Osteocyte (in vitro differentiated cells): ENCODE measurements at regions not wholly inside any gene's neighbourhood (a gene's known extent, or its start where the extent isn't known, plus 50 kb on each side); places are given as distances from the start of the nearest gene placed in this dataset.

Experiments used
- DNase-seq: peaks from one replicate; pipeline ENCODE4 v3.0.0; 2021; ENCODE audit warnings: mixed read lengths; ENCODE audit not compliant: unreplicated experiment; ENCODE audit errors: extremely low spot score
- H3K27ac Mint-ChIP-seq: one replicate; pipeline ENCODE4 v1.8.0; 2021; ENCODE audit warnings: mild to moderate bottlenecking, mixed read lengths; ENCODE audit not compliant: unreplicated experiment
- H3K27me3 Mint-ChIP-seq: one replicate; pipeline ENCODE4 v1.8.0; 2021; ENCODE audit warnings: mixed read lengths; ENCODE audit not compliant: unreplicated experiment
- H3K36me3 Mint-ChIP-seq: one replicate; pipeline ENCODE4 v1.8.0; 2021; ENCODE audit warnings: mixed read lengths; ENCODE audit not compliant: unreplicated experiment
- H3K4me1 Mint-ChIP-seq: one replicate; pipeline ENCODE4 v1.8.0; 2021; ENCODE audit warnings: mixed read lengths; ENCODE audit not compliant: unreplicated experiment
- H3K4me3 Mint-ChIP-seq: one replicate; pipeline ENCODE4 v1.8.0; 2021; ENCODE audit warnings: mild to moderate bottlenecking, moderate library complexity, mixed read lengths; ENCODE audit not compliant: unreplicated experiment
- H3K9me3 Mint-ChIP-seq: one replicate; pipeline ENCODE4 v1.8.0; 2021; ENCODE audit warnings: mixed read lengths; ENCODE audit not compliant: unreplicated experiment
- TF ChIP-seq, protein P1 (sequence below): fragments of 200-600 bp; sonication (generic); IDR thresholded peaks from 2 replicates; pipeline ENCODE4 v1.5.0; 2021; ENCODE audit warnings: antibody characterized with exemption, mild to moderate bottlenecking, moderate library complexity

GRCh38 chr22:48555606-48556005 lies 1272.1 kb downstream of the BRD1 start:
- Mint-ChIP-seq H3K9me3 (no peaks in the 10 kb centered on the region), H3K27me3 (no peaks in the 10 kb centered on the region), H3K27ac (no peak overlapping the region), H3K4me1 (no peaks in the 10 kb centered on the region), H3K36me3 (no peaks in the 10 kb centered on the region), H3K4me3 (no peak overlapping the region)
- no peak for DNase-seq
- TF ChIP-seq, protein P1, sequence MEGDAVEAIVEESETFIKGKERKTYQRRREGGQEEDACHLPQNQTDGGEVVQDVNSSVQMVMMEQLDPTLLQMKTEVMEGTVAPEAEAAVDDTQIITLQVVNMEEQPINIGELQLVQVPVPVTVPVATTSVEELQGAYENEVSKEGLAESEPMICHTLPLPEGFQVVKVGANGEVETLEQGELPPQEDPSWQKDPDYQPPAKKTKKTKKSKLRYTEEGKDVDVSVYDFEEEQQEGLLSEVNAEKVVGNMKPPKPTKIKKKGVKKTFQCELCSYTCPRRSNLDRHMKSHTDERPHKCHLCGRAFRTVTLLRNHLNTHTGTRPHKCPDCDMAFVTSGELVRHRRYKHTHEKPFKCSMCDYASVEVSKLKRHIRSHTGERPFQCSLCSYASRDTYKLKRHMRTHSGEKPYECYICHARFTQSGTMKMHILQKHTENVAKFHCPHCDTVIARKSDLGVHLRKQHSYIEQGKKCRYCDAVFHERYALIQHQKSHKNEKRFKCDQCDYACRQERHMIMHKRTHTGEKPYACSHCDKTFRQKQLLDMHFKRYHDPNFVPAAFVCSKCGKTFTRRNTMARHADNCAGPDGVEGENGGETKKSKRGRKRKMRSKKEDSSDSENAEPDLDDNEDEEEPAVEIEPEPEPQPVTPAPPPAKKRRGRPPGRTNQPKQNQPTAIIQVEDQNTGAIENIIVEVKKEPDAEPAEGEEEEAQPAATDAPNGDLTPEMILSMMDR: no peak

GRCh38 chr22:48554893-48555572 lies 1272.6 kb downstream of the BRD1 start:
- Mint-ChIP-seq H3K27me3 (no peaks in the 10 kb centered on the region), H3K4me1 (no peaks in the 10 kb centered on the region), H3K4me3 (no peak overlapping the region), H3K9me3 (no peaks in the 10 kb centered on the region), H3K27ac (no peak overlapping the region), H3K36me3 (no peaks in the 10 kb centered on the region)
- DNase-seq: no peak
- TF ChIP-seq, protein P1: no peak

- H3K36me3 Mint-ChIP-seq: no peaks in the 10 kb centered on the region
- H3K4me3 Mint-ChIP-seq: no peak overlapping the region
- TF ChIP-seq, protein P1: no peak
- DNase-seq: no peak
- H3K27ac Mint-ChIP-seq: no peak overlapping the region
- H3K4me1 Mint-ChIP-seq: no peaks in the 10 kb centered on the region
- no peaks in the 10 kb centered on the region for H3K27me3 Mint-ChIP-seq
- H3K9me3 Mint-ChIP-seq: no peaks in the 10 kb centered on the region
Measured at GRCh38 chr22:48553694-48554308, 1273.9 kb downstream of the BRD1 start.

DNA sequence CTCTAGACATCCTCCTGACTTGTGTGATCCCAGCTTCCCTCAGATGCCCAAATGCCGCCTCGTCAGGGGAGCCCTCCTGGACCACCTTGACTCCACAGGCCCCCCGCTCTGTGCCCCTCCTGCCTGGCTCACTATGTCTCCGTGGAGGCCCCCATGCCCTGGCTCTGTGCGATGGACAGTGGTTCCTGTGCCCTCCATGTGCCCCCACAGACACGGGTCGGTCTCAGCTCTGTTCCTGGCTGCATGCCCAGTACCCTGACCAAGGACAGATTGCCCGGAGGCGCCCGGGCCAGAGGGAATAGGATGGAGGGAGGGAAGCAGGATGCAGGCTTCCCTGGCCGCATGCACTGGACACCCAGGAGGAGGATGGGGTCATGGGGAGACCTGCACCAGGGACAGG lies 1274.6 kb downstream of the BRD1 start:
- TF ChIP-seq, protein P1: no peak
- DNase-seq: no peak
- Mint-ChIP-seq H3K27ac (no peak overlapping the region), H3K9me3 (no peaks in the 10 kb centered on the region), H3K36me3 (no peaks in the 10 kb centered on the region), H3K4me1 (no peaks in the 10 kb centered on the region), H3K27me3 (no peaks in the 10 kb centered on the region), H3K4me3 (no peak overlapping the region)

DNA sequence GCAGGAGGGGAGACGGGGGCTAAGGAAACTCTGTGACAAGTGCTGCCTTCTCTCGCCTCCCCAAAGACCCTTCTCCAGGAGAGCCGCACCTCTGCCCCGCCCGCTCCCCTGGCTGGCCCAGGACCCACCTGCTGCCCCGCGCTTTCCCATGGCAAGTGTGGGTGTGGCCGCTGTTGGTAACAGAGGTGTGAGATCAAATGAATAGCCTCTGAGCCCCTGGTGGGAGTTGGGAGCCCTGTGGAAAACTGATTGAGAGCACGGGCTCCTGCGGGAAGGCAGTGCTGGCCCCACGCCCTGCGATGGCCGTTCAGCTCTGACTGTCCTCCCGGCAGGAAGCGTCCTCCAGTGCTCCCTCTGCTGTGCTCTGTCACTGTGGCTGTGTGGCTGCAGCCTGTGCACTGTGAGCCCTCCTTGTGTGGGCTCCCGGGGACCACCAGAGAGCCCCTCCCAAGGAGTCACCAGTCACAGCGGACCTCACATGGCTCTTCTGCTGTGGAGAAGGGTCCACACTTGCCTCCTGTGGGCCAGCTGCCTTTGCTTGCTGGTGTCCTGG lies 1275.9 kb downstream of the BRD1 start:
- DNase-seq: no peak
- TF ChIP-seq, protein P1: no peak
- Mint-ChIP-seq H3K36me3 (no peaks in the 10 kb centered on the region), H3K4me1 (peaks cover 2% of the 10 kb centered on the region), H3K27me3 (no peaks in the 10 kb centered on the region), H3K4me3 (no peak overlapping the region), H3K27ac (no peak overlapping the region), H3K9me3 (no peaks in the 10 kb centered on the region)
